H1 (cell line): ENCODE measurements at regions not wholly inside any gene's neighbourhood (a gene's known extent, or its start where the extent isn't known, plus 50 kb on each side); places are given as distances from the start of the nearest gene placed in this dataset.

Source experiments
- CTCF ChIA-PET: fragments of 300-600 bp; sonication (Branson Sonifier 250); formaldehyde crosslinking; loops from one replicate; lab custom pipeline; 2021; ENCODE audit not compliant: partially characterized antibody; lab: Charles Lee
- POLR2A ChIA-PET: fragments of 300-600 bp; sonication (Branson Sonifier 250); formaldehyde crosslinking; loops from one replicate; lab custom pipeline; 2021; ENCODE audit warnings: inconsistent platforms; ENCODE audit not compliant: partially characterized antibody; lab: Charles Lee
- DNase-seq, 2 experiments: peaks; one replicate each; pipeline versions ENCODE4 v3.0.0 to v3.0.0-alpha.2; 2010 to 2022; ENCODE audit warnings: low spot score in 2 of 2, low read depth in 1 of 2, mixed read lengths in 1 of 2
- FAIRE-seq: peaks from 2 replicates; lab custom pipeline; 2011; peaks lifted over from hg19 to GRCh38; lab: Jason Lieb, UNC
- H2AFZ ChIP-seq: 2 replicates; pipeline ENCODE4 v1.8.1; 2012; ENCODE audit warnings: low read length, inconsistent platforms
- H2AK5ac ChIP-seq: 2 replicates; pipeline ENCODE4 v1.6.1; 2013; ENCODE audit warnings: low read depth, low read length
- H2BK120ac ChIP-seq: replicated peaks from 2 replicates; pipeline ENCODE3; 2013; ENCODE audit warnings: low read depth, low read length, inconsistent platforms
- H2BK12ac ChIP-seq: 2 replicates; pipeline ENCODE4 v1.6.1; 2013; ENCODE audit warnings: low read depth, low read length
- H2BK15ac ChIP-seq: 2 replicates; pipeline ENCODE4 v1.6.1; 2013; ENCODE audit warnings: low read length
- H2BK20ac ChIP-seq: 2 replicates; pipeline ENCODE4 v1.6.1; 2013; ENCODE audit warnings: low read length
- H2BK5ac ChIP-seq: 2 replicates; pipeline ENCODE4 v1.6.1; 2013; ENCODE audit warnings: low read depth, low read length
- H3K14ac ChIP-seq: 2 replicates; pipeline ENCODE4 v1.6.1; 2013; ENCODE audit warnings: inconsistent platforms; ENCODE audit not compliant: insufficient read length
- H3K18ac ChIP-seq: 2 replicates; pipeline ENCODE4 v1.6.1; 2013; ENCODE audit warnings: low read length; ENCODE audit errors: extremely low read depth
- H3K23ac ChIP-seq: 2 replicates; pipeline ENCODE4 v1.6.1; 2013; ENCODE audit warnings: inconsistent platforms; ENCODE audit not compliant: insufficient read length
- H3K23me2 ChIP-seq: 2 replicates; pipeline ENCODE4 v1.6.1; 2013; ENCODE audit warnings: low read depth, low read length
- H3K27ac ChIP-seq: 2 replicates; pipeline ENCODE4 v1.6.1; 2011; ENCODE audit warnings: low read depth, low read length, inconsistent platforms
- H3K27me3 ChIP-seq, 4 experiments: replicated peaks in 1 of 4; 1 replicate in 1 of 4; 2 replicates in 3 of 4; pipeline versions ENCODE4 v1.6.1 to v1.8.1; 2011 to 2013; ENCODE audit warnings: low read length in 3 of 4, mild to moderate bottlenecking in 3 of 4, inconsistent platforms in 2 of 4, mixed read lengths in 2 of 4, moderate library complexity in 1 of 4; ENCODE audit not compliant: control insufficient read depth in 3 of 4, insufficient read depth in 3 of 4; ENCODE audit errors: extremely low read depth in 1 of 4
- H3K36me3 ChIP-seq, 4 experiments: 2 replicates each; pipeline versions ENCODE4 v1.6.1 to v1.8.1; 2011 to 2013; ENCODE audit warnings: mild to moderate bottlenecking in 4 of 4, low read length in 3 of 4, moderate library complexity in 2 of 4, control low read depth in 1 of 4, inconsistent platforms in 1 of 4; ENCODE audit not compliant: insufficient read depth in 4 of 4, control insufficient read depth in 2 of 4
- H3K4ac ChIP-seq: replicated peaks from 2 replicates; pipeline ENCODE3; 2013; ENCODE audit warnings: low read length, low read depth, mixed read lengths, inconsistent platforms; ENCODE audit not compliant: insufficient read length
- H3K4me1 ChIP-seq, 4 experiments: replicated peaks in 1 of 4; 1 replicate in 1 of 4; 2 replicates in 3 of 4; pipeline versions ENCODE4 v1.6.1 to v1.8.1; 2011 to 2013; ENCODE audit warnings: low read length in 3 of 4, inconsistent platforms in 2 of 4, mixed read lengths in 1 of 4; ENCODE audit not compliant: insufficient read depth in 4 of 4, control insufficient read depth in 3 of 4
- H3K4me2 ChIP-seq, 2 experiments: 2 replicates each; pipeline versions ENCODE4 v1.6.1 to v1.8.1; 2011 to 2013; ENCODE audit warnings: low read depth in 2 of 2, low read length in 2 of 2, control low read depth in 1 of 2, inconsistent platforms in 1 of 2, mild to moderate bottlenecking in 1 of 2; ENCODE audit not compliant: insufficient read depth in 1 of 2
- H3K4me3 ChIP-seq, 4 experiments: fragments of 200-600, 300-600 bp in 1 of 4; sonication (generic), shearing (Covaris generic), sonication (Bioruptor Twin) in 1 of 4; 2 replicates each; pipeline versions ENCODE4 v1.5.1 to v1.8.1; 2011 to 2016; ENCODE audit warnings: low read length in 4 of 4, low read depth in 3 of 4, control low read depth in 2 of 4, inconsistent platforms in 2 of 4, mild to moderate bottlenecking in 2 of 4, mixed read lengths in 1 of 4, moderate library complexity in 1 of 4; ENCODE audit not compliant: insufficient read depth in 2 of 4; ENCODE audit errors: extremely low read depth in 1 of 4
- H3K56ac ChIP-seq: replicated peaks from 2 replicates; pipeline ENCODE3; 2013; ENCODE audit warnings: low read depth, mild to moderate bottlenecking, mixed read lengths, low read length, inconsistent platforms; ENCODE audit not compliant: insufficient read length
- H3K79me1 ChIP-seq: 2 replicates; pipeline ENCODE4 v1.6.1; 2013; ENCODE audit warnings: low read depth, low read length, control low read depth
- H3K79me2 ChIP-seq, 2 experiments: 2 replicates each; pipeline versions ENCODE4 v1.6.1 to v1.8.1; 2012 to 2013; ENCODE audit warnings: low read length in 2 of 2, mild to moderate bottlenecking in 2 of 2, inconsistent platforms in 1 of 2; ENCODE audit not compliant: insufficient read depth in 2 of 2, control insufficient read depth in 1 of 2
- H3K9ac ChIP-seq, 4 experiments: replicated peaks in 1 of 4; 1 replicate in 1 of 4; 2 replicates in 3 of 4; pipeline versions ENCODE4 v1.6.1 to v1.8.1; 2011 to 2013; ENCODE audit warnings: low read depth in 3 of 4, low read length in 3 of 4, control low read depth in 2 of 4, mild to moderate bottlenecking in 2 of 4, moderate library complexity in 2 of 4, inconsistent platforms in 1 of 4; ENCODE audit errors: extremely low read depth in 1 of 4
- H3K9me3 ChIP-seq, 2 experiments: 2 replicates each; pipeline versions ENCODE4 v1.6.1 to v1.8.1; 2012 to 2013; ENCODE audit warnings: mild to moderate bottlenecking in 2 of 2, moderate library complexity in 2 of 2, control low read depth in 1 of 2, inconsistent platforms in 1 of 2, low read depth in 1 of 2, low read length in 1 of 2, mixed read lengths in 1 of 2; ENCODE audit not compliant: insufficient read depth in 2 of 2
- H4K20me1 ChIP-seq, 2 experiments: replicated peaks in 1 of 2; 2 replicates each; pipeline versions ENCODE3 to v1.8.1; 2011 to 2013; ENCODE audit warnings: inconsistent platforms in 2 of 2, low read length in 2 of 2, mild to moderate bottlenecking in 1 of 2; ENCODE audit not compliant: insufficient read depth in 2 of 2, control insufficient read depth in 1 of 2
- H4K5ac ChIP-seq: 2 replicates; pipeline ENCODE4 v1.6.1; 2013; ENCODE audit warnings: low read length, low read depth, mixed read lengths, inconsistent platforms; ENCODE audit not compliant: insufficient read length
- H4K8ac ChIP-seq: 2 replicates; pipeline ENCODE4 v1.8.0; 2013; ENCODE audit warnings: mild to moderate bottlenecking, moderate library complexity, low read length, inconsistent platforms; ENCODE audit not compliant: insufficient read depth; ENCODE audit errors: extremely low read depth
- H4K91ac ChIP-seq: replicated peaks from 2 replicates; pipeline ENCODE3; 2013; ENCODE audit warnings: low read length, mixed read lengths, inconsistent platforms; ENCODE audit not compliant: insufficient read length
- CTCF ChIP-seq, 3 experiments: IDR thresholded peaks; 1 replicate in 2 of 3; 2 replicates in 1 of 3; pipeline versions ENCODE4 v1.5.1 to v1.6.1; 2011; ENCODE audit warnings: low read length in 3 of 3, mild to moderate bottlenecking in 3 of 3, inconsistent platforms in 2 of 3, low read depth in 1 of 3, moderate library complexity in 1 of 3; ENCODE audit not compliant: insufficient read depth in 1 of 3; ENCODE audit errors: control extremely low read depth in 1 of 3
- RAD21 ChIP-seq, 2 experiments: IDR thresholded peaks in 1 of 2; conservative IDR thresholded peaks in 1 of 2; 2 replicates each; pipeline ENCODE4 v1.6.1; 2011; ENCODE audit warnings: low read depth in 2 of 2, low read length in 2 of 2, improper control_type of control experiment in 1 of 2, inconsistent platforms in 1 of 2, mild to moderate bottlenecking in 1 of 2, moderate library complexity in 1 of 2
- SP4 ChIP-seq: IDR thresholded peaks from 2 replicates; pipeline ENCODE4 v1.6.1; 2012; ENCODE audit warnings: low read length, inconsistent platforms
- WGBS, 2 experiments: shearing (Covaris generic) in 1 of 2; methylation state at CpG; one replicate each; pipeline versions ENCODE4 v1.1.6 to v1.1.7; 2013 to 2015; ENCODE audit warnings: low lambda C conversion rate in 2 of 2, mixed read lengths in 2 of 2, inconsistent platforms in 1 of 2, low coverage in 1 of 2, missing lambda C conversion rate in 1 of 2; ENCODE audit not compliant: insufficient replicate concordance in 2 of 2, insufficient coverage in 1 of 2, insufficient read length in 1 of 2; ENCODE audit errors: extremely low coverage in 1 of 2, missing lambda C conversion rate in 1 of 2; 5-methylcytosine and 5-hydroxymethylcytosine counted together

- no peak overlapping the region for H4K5ac ChIP-seq
- H3K9ac ChIP-seq, result no peak overlapping the region
- no peak overlapping the region for H2BK15ac ChIP-seq
- no peaks in the 10 kb centered on the region for H3K79me1 ChIP-seq
- no peak overlapping the region for H3K56ac ChIP-seq
- ChIA-PET POLR2A (interaction anchor here (1.1 kb wide), 1 partner anchor 9 kb away, joined by 3 read pairs; no protein-coding TSS in a partner anchor), CTCF (interaction anchor here (1.1 to 1.3 kb wide), 4 partner anchors 9 to 288 kb away, joined by 3 read pairs; no protein-coding TSS in a partner anchor)
- no peak overlapping the region for H2BK5ac ChIP-seq
- FAIRE-seq (peak; percentile 45), DNase-seq (peak in 1 of 2 experiments; percentile 5)
- H3K4me1 ChIP-seq, result peaks cover 0 to 3% (median 0%) of the 10 kb centered on the region in 4 experiments; a peak in 1 of 7 replicates
- H3K14ac ChIP-seq, result no peak overlapping the region
- H3K4me3 ChIP-seq, result no peak overlapping the region
- H3K27me3 ChIP-seq, result no peaks in the 10 kb centered on the region
- no peaks in the 10 kb centered on the region for H4K20me1 ChIP-seq
- H3K4me2 ChIP-seq, result no peak overlapping the region
- 80% methylated on average over 6 of the region's 6 CpGs; no CpG with 5 or more reads in 1 of the 2 experiments for WGBS, 2 experiments
- H3K18ac ChIP-seq, result no peak overlapping the region
- H4K91ac ChIP-seq, result no peak overlapping the region
- H2BK12ac ChIP-seq, result no peak overlapping the region
- H3K79me2 ChIP-seq, result no peaks in the 10 kb centered on the region
- no peaks in the 10 kb centered on the region for H3K36me3 ChIP-seq
- H2BK120ac ChIP-seq, result no peak overlapping the region
- no peak overlapping the region for H3K4ac ChIP-seq
- H4K8ac ChIP-seq, result no peak overlapping the region
- TF ChIP-seq RAD21 (IDR thresholded peaks at IDR 0.05 in 1 of 2, conservative IDR thresholded peaks at IDR 0.05 in 1 of 2; ENCODE audit: low read depth in 2 of 2, low read length in 2 of 2), result peak; percentile 59 to 66
- TF ChIP-seq CTCF (IDR thresholded peaks at IDR 0.05; ENCODE audit: control extremely low read depth in 1 of 3, insufficient read depth in 1 of 3, low read depth in 1 of 3, low read length in 3 of 3), result peak; percentile 14 to 34 (median 26); a peak in 3 of 4 replicates
- TF ChIP-seq SP4, result no peak
- no peak overlapping the region for H3K27ac ChIP-seq
- no peak overlapping the region for H2AFZ ChIP-seq
- H2BK20ac ChIP-seq, result no peak overlapping the region
- peaks cover 0 to 3% of the 10 kb centered on the region in 2 experiments; a peak in 1 of 4 replicates for H3K9me3 ChIP-seq
- H3K23ac ChIP-seq, result no peak overlapping the region
- H3K23me2 ChIP-seq, result no peaks in the 10 kb centered on the region
- no peak overlapping the region for H2AK5ac ChIP-seq
Measured at GRCh38 chr9:2469681-2470221, 151.8 kb upstream of the VLDLR start.
